ENCODE measurements at regions not wholly inside any gene's neighbourhood (a gene's known extent, or its start where the extent isn't known, plus 50 kb on each side); places are given as distances from the start of the nearest gene placed in this dataset.

DNA sequence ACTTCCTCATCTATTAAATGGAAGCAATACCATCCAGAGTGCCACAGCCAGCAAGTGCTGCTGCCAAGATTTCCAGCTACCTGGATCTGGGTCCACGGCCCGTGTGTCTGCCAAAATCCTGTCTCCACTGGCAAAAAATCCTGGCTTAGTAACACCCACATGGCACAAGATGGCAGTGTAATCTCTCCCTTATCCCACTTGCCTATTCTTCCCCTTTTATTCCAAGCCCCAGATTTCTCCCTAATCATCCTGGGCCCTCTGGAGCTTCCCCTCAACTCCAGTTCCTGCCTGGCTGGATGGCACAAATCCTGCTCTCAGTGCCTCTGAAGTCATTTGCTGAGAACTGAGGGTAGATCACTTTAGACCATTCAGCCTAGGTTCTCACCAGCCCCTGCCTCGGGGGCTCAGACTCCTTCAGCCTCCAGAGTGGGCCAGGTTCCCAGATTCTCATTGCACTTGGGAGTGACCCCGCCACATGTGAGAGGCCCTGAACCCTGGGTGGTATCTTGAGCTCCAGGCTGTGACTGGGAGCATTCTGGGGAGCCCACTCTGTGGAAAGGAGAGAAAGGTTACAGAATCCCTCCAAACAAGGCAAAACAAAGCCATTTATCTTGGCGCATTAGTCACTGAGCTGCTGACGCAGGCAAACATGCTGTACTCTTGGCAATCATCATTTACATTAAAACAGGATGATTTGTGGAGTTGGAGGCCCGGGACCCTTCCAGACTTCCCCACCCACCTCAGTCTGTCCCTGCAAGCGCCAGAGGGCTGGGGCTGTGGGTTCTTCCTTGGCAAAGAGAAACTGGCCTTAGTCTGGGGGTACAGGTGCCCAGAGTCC lies 325.8 kb downstream of the DYSF start:
- DNase-seq (ENCODE audit: low read depth in 2 of 2), result no peak

DNA sequence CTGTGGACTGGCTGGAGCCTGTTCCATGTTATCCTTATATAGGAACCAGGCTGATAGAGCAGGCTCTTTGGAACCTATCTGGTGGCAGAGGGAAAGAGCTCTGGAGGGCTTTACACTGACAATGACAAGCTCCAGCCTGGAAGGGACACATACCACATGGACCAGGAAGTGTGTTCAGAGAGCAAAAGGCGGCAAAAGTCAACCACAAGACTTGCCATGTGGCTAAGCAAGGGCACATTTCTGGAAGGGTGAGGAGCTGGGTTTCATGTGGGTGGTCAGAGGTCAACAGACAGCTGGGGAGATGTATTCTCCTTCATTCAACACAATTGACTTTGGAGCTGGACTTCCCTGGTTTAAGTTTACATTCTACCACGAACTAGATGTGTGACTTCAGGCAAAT lies 325.2 kb downstream of the DYSF start:
- DNase-seq (ENCODE audit: low read depth in 2 of 2), result no peak

DNA sequence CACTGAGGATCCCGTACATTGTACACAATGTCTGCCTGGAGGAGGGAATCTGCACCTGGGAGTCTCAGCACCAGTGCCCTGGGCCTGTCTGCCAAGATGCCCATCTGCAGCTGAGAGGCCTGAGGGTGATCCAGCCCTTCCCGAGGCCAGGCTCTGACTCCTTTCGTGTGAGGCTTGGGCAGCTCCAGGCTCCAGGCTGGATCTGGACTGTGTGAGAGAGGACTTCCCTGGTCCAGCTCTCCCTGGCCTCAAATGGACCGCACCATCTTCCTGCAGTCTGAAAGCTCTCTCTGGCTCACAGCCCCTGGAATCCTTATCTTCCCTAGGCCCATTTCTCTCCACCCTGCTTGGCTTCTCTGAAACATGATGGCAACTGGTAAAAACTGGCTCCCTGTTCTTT lies 324.6 kb downstream of the DYSF start:
- no peak for DNase-seq (ENCODE audit: low read depth in 2 of 2)

DNA sequence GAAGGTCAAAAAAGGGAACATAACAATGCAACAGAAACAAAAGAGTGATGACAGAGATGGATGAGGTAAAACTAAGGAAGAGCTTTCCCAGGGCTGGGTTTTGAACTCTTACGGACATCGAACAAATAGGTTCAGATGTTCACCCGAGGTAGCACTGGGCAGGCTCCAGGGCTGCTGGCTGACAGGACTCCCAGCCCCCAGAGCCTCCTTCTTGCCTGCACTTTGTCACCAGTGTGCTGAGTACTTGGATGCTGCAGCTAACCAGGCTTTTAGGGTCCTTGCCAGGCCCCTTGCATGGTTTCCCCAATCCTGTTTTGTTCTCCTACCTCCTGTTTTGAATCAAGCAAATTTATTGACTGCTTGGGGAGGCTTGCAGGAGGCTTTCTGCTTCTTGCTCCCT lies 322.9 kb downstream of the DYSF start:
- DNase-seq (ENCODE audit: low read depth in 2 of 2), result no peak

DNA sequence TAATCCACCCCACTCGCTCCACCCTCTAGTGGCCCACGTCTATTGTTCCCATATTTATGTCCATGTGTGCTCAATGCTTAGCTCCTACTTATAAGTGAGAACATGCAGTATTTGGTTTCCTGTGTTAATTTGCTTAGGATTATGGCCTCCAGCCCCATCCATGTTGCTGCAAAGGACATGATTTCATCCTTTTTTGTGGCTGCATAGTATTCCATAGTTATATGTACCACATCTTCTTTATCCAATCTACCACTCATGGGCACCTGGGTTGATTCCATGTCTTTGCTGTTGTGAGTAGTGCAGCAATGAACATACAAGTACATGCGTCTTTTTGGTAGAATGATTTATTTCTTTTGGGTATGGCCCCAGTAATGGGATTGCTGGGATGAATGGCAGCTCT lies 319.9 kb downstream of the DYSF start:
- no peak for DNase-seq (ENCODE audit: low read depth in 2 of 2)

DNA sequence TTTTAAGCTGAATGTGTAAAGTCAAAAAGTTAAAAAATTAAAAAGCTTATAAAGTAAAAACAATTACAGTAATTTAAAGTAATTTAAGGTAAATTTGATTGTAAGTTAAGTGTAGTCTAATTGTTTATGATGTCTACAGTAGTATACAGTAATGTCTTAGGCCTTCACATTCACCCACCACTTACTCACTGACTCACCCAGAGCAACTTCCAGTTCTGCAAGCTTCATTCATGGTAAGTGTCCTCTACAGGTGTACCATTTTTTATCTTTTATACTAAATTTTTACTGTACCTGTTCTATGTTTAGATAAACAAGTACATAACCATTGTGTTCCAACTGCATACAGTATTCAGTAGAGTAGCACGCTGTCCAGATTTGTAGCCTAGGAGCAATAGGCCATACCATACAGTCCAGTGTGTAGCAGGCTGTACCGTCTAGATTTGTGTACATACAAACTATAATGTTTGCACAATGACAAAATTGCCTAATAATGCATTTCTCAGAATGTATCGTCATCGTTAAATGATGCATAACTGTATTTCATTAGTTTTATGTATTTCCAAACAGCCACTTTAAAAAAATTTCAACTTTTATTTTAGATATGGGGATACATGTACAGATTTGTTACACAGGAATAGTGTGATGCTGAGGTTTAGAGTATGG lies 319.3 kb downstream of the DYSF start:
- DNase-seq (ENCODE audit: low read depth in 2 of 2), result no peak

DNA sequence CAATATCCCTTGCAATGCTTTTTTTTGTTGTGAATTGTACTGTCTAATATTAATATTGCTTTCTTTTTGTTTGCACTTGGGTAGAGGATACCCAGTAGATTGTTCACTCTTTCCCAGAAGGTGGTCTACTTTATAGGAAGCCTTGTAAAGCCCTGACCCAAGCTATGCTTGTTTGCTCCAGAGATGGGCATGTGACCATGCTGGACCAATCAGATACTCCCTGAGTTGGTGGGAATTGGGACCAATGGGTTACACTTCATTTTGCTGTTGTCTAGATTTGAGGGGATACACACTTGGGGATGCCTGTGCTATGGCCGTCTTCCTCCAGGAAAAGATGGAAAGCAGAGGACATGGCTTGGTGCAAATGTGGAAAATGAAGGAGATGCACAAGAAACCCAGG lies 314.3 kb downstream of the DYSF start:
- no peak for DNase-seq (ENCODE audit: low read depth in 2 of 2)

DNA sequence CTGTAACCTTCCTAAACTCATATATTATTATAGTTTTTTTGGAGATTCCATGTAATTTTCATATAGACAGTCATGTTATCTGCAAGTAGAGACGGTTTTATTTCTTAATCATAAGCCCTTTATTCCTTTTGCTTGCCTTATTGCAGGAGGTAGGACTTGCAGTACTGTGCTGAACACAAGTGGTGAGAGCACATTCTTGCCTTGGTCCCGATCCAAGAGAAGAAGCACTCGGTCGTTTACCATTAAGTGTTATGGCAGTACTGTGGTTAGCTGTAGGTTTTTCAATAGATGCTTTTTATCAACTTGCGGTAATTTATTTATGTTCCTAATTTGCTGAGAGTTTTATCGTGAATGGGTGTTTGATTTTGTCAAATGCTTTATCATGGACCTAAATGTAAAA lies 305.7 kb downstream of the DYSF start:
- DNase-seq (ENCODE audit: low read depth in 2 of 2), result no peak

DNA sequence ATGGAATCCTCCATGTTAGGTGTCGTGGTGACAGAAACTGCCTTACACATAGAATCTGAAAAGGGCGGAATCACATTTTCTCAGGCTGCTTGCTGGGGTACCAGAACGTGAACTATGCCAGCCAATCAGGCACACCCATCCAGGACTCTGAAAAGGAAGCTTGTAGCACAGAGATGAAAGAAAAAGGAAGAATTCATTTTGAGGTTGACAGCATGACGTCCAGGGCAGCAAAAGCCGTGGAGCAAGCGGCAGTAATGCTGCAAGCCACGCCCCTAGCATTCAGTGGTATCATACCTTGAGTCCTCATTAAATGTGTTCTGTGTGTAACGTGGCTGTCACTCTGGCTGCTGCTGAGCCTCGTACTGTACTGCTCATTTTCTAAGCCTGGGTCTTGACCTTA lies 304.0 kb downstream of the DYSF start:
- DNase-seq (ENCODE audit: low read depth in 2 of 2), result no peak

DNA sequence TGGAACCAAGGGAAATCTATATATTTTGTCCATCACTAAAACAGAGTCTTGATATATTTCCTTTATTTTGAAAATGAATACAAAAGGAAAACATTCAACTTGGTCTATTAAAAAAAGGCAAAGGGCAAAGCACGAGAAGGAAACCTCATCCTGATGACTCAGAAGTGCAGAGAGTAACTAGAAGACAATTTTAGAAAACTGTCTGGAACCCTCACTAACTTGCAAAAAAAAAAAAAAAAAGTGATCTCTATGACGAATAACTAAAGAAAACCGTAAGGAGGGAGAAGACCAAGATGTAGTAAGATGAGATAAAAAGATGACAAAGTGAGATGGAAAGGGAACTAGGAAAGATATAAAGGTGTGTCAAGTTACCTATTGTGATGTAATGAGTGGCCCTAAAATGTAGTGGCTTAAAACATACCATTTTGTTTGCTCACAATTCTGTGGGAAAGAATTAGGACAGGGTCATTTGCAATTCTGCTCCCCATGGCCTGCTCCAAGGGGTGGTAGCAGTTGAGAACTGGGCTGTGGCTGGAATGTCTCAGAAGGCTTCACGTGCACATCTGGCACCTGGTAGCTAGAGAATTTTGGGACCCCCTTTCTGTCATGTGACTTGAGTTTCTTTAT lies 303.0 kb downstream of the DYSF start:
- no peak for DNase-seq (ENCODE audit: low read depth in 2 of 2)

DNA sequence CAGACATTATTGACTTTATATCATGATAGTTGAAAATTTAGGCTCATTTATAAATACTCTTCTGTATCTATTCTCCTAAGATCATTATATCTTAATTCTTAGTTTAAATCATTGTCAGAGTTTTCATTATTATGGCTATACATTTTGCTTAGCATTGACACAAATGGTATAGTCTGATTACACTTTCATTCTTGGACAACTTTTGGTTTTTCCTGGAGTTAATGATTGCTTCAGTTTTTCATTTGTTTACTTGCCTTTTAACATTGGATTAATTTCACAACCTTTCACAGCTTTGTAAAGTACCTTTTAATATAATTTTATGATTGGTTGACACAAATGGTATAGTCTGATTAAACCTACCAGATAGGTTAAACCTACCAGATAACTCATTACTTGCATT lies 298.2 kb downstream of the DYSF start:
- DNase-seq (ENCODE audit: low read depth in 2 of 2), result no peak

DNA sequence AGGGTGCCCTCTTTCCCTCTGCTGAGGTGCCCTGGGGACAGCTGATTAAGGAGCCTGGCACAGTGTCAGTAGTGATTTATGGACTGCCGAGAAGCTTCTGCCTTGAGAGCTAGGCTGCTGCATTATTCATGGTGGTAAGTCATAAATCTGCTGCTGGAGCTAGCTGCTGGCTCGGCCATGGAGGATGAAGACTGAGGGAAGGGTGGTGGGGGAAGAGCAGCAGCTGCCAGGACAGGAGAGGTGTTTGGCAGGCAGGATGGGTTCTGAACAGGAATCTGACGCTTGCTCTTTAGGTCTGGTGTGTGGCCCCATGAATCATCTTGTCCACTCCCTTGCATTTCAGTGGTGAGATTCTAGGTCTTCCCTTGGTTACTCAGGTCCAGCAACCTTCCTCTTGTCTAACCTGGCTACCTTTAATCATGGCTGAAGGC lies 296.3 kb downstream of the DYSF start:
- DNase-seq (ENCODE audit: low read depth in 2 of 2), result no peak

DNA sequence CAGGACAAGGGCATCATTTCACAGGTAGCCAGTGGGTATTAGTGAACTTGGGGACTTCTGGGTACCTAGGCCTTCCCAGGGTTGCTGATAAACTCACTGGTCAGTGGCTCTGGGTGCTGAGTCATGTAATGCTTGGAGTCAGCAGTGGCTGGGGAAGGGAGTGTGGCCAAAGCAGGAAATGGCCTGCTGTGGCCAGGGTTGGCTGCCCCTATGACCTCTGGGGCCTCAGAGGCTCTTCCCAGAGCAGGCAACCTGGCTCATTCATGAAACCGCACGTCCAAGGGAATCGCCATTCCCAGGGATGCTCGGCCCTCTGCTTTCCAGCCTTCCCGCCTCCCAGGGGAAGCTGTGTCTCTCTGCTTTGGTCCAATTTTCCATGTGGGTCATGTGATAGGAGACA lies 294.9 kb downstream of the DYSF start:
- DNase-seq (ENCODE audit: low read depth in 2 of 2), result no peak

DNA sequence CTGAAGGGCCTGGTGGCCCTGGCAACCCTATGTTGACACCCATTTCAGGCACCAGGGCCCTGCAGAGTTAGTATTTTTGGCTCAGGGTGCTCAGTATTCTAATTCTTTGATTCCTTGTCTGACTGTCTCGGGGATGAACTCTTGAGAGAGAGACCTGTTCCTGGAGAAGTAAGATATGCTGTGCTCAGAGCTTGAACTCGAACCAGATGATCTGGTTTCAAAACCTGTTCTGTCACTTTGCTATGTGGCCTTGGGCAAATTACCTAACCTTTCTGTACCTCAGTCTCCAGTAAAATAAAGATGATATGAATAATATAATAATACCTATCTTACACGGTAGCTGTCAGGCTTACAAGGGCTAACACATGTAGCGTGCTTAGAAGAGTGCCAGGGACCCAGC lies 294.2 kb downstream of the DYSF start:
- no peak for DNase-seq (ENCODE audit: low read depth in 2 of 2)

DNA sequence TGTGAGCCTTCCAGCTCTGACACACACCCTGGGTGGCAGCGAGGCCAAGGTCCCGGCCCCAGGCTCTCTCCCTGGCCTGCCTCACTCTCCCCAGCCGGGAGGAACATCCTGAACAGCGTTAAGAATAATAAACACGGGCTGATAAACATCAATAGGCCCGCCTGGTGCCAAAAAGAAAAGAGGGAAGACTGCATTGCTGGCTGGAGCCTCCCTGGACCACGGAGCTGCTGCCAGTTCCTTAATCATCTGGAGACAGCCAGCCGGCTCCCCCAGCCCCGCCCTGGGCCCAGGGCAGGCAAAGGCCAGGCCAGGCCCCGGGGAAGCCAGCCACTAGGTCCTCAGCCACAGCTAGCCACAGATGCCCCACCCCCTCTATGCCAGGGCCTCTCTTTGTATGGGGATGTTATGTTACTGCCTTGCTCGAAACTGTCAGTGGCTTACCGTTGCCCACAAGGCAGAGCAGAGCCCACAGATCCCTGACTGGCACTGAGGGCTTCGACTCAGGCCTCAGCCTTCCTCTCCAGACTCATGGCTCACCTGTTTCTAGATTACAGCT lies 293.7 kb downstream of the DYSF start:
- DNase-seq (ENCODE audit: low read depth in 2 of 2), result no peak

DNA sequence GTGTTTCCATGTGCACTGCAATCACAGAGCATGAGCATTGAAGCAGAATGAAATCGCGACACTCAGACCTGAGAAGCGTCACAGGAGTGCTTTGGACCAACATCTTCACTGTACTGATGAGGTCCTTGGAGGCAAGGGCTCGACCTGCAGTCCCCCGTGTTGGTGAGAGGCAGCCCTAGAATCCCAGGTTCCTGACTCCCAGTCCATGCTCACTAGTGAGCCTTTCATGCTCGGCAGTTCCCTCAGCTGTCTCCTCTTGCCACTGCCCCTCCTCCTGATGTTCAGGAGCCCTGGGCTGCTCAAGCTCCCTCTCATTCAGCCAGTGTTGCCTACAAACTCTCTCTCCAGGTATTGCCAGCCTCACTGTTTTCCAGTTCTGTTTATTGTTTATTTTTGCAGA lies 291.4 kb downstream of the DYSF start:
- no peak for DNase-seq (ENCODE audit: low read depth in 2 of 2)

DNA sequence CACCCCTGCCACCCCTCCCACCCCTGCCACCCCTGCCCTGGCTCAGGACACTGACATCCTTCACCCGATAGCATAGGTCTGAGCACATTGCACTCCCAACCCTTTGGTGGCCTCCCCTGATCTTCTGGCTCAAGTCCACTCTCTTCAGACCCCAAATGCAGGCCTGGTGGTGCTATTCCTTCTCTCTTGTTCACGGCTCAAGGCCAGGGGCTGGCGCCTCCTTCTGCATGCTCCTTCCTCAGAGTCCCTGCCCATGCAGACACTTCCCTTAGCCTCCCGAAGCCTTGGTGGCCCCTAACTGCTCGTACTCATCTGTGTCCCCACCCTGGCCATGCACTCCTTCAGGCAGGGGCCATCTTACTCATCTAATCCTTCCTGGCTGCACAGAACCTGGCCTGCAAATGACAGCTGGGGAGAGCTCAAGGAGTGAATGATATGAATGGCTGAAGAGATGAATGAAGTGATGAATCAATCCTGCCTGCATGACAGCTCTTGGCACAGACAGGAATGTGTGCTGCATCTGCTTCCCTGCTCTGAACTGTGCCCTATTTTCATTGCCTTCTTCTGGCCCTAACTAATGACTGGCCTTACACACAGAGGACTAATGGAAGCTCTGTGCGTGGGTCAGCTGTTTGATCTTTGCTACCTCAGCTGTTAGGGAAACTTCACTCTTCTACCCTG lies 290.8 kb downstream of the DYSF start:
- DNase-seq (ENCODE audit: low read depth in 2 of 2), result no peak

DNA sequence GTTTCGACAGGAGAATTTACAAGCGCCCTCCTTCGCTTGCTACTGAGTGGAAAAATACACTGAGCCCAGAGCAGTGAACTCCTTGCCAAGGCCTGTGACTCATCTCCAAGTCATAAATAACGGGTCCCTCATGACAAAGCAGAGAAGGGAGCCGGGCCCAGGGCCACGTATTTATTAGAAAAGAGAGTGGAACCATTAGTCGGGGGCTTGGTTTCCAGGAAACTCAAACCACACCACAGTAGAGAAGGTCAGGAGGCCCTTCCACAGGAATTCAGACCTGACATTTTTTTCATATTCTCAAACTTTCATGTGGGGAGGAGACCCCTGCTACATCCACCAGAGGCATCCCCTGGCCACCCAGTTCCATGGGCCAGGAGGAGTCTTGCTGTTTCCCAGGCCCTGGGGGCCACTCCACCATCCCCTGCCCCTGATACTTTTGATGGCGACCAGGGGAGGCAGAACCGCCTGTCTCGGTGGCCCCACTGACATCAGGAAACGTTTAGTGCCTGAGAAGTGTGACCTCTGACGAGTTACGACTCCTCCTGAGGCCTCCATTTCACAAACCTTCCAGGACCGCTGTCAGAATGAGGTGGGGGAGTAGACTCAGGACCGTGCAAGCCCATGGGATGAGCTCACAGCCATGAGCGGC lies 289.7 kb downstream of the DYSF start:
- no peak for DNase-seq (ENCODE audit: low read depth in 2 of 2)

DNA sequence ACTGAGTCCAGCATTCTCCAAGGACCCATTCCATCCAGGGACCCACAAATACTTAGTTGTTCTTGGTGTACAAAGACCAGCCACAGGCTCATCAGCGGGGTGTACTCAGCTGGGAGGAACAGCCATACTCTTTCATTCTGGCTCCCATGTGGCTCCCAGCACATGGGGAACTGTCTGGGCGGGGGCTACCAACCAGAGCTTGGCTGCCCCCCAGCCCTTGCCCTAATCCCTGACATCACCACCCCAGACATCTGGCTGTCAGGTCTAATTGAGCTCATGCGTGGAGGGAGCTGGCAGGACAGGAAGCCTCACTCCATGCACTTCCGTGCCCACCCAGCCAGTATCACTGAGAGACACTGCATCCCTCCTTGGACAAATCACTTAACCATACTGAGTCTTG lies 283.6 kb downstream of the DYSF start:
- no peak for DNase-seq (ENCODE audit: low read depth in 2 of 2)

DNA sequence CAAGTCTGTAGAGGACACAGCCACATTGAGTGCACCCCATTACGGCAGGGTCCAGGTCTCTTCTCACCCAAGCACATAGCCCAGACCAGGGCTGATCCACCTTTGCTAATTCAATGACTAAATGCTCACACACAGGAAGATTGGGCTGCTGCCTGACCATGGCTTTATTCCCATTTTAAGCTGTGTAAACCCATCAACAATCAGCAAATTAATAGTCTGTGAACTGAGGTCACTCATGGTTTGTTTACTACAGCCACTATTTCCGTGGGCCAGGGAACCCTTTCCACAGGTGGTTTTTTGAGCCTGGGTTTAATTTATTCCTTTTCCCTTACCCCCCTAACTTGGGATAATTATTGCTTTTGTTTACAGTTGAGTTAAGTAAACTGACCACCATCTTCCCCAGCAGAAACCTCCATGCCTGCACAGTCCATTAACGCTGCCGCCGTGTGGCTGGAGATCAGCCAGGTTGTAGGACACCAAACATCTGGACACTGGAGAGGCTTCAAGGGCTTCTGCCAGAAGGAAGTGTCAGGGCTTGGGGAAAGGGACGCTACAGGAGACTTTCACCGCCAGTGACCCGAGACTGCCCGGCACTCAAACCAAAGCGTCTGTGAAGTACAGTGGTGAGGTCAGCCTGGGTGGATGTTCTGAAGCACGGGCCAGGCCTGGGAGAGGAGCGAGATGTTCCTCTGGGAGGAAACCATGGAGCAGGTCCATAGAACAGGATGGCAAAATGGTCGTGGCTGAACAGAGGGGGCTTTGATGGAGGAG lies 282.9 kb downstream of the DYSF start:
- DNase-seq (ENCODE audit: low read depth in 2 of 2), result no peak
